ENCODE measurements at regions not wholly inside any gene's neighbourhood (a gene's known extent, or its start where the extent isn't known, plus 50 kb on each side); places are given as distances from the start of the nearest gene placed in this dataset.
"Not testable (repeated sequence)": the region's sequence is repeated elsewhere in the genome, so short reads cannot be mapped to it uniquely, and the experiment has no call there.

DNA sequence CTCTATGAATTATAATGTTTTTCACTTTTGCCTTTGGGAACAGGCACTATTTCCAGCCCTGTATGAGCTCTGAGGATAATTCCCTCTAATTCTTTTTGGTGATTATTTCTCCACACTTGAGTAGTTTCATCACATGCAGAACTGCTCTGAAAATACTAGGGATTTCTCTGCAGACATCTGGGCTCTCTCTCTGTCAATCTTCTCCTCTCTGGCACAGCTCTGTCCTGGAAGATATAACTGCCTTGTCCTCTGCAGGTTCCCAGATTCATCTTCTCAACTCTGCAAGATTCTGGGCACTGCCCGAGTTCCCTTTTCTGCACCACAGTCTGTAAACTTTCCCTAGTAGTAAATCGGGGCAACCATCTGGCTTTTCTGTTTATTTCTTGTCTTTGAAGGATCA, 131.3 kb upstream of the FMN2 start:
- DNase-seq (ENCODE audit: low read depth in 3 of 3, low spot score in 2 of 3), result no peak

DNA sequence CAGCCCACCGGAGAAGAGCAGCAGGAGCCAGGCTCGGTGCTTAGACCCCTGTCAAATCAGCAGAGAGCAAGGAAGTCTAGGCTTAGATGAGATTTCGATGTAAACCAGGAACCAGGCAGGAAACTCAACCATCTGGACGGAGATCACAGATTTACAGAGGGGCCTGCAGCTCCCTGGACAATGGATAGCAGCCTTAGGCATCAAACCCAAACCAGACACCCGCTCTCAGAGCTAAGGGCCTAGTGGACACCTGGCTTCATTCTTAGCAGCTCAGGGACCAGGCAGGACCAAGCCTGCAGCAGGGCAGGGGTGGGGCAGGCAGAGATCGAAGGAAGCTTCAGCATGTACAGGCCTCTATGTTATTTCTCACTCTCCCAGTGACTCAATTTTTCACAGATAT, 127.8 kb upstream of the FMN2 start:
- no peak for DNase-seq (ENCODE audit: low read depth in 3 of 3, low spot score in 2 of 3)

DNA sequence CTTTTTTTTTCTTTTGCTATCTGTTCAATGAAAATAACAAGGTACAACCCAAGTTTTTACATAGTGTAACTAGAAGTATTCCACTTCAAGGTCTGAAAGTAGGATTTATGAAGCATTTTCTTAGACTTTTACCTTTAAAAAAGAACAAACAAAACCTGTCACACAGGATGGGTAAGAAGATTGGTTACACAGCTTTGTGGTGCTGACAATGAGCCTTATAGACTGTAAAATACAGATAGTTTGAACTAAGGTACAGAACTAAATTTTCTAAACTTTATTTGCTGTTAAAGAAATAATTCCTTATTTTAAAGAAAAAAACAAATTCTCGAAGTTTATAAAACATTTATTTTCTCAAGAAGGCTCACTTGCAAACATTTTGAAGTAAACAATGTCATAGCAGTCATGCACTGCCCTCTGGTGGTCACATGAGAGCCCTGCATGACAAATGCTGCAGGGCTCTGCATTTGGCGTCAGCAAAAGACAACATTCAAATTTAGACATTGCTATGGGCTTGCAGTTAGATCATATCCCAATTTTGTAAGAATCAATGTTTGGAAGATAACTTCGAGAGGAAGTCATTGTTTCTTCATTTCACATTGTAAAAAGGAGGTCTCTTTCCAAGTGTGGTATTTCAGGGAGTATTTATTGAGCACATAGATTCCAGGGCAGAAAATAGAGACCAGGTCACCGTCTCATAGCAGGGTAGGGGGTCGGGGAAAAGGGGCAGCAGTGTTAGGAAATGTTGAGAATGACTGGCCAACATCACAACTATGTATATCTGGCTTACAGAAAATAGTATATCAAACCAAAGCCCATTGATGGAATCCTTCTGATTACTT, 115.3 kb upstream of the FMN2 start:
- no peak for DNase-seq (ENCODE audit: low read depth in 3 of 3, low spot score in 2 of 3)

DNA sequence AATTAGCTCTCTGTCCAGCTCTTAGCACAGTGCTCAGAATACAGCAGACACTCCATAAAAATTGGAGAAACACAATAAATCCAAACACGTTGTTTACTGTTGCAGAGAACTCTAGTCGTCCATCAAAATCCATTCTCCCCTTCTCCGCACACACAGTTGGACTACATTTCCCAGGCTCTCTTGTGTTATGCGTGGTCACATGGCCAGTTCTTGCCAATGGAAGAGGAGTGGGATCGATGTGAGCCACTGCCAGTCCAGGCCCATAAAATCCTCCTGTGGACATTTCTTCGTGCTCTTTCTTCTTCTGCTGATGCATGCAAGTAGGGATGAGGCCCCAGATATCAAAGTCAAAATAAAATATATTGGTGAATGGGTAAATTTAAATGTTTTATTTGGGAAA, 114.3 kb upstream of the FMN2 start:
- no peak for DNase-seq (ENCODE audit: low read depth in 3 of 3, low spot score in 2 of 3)

DNA sequence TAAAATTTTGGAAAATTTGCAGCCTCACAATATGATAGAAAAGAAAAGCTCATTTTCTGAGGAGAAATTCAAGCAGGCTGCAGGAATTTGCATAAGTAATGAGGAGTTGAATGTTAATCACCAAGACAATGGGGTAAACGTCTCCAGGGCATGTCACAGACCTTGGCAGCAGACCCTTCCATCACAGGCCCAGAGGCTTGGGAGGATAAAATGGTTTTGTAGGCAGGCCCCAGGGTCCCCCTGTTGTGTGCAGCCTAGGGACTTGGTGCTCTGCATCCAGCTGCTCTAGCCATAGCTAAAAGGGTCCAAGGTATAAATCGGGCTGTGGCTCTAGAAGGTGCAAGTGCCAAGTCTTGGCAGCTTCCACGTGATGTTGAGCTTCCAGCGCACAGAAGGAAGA, 112.2 kb upstream of the FMN2 start:
- no peak for DNase-seq (ENCODE audit: low read depth in 3 of 3, low spot score in 2 of 3)

DNA sequence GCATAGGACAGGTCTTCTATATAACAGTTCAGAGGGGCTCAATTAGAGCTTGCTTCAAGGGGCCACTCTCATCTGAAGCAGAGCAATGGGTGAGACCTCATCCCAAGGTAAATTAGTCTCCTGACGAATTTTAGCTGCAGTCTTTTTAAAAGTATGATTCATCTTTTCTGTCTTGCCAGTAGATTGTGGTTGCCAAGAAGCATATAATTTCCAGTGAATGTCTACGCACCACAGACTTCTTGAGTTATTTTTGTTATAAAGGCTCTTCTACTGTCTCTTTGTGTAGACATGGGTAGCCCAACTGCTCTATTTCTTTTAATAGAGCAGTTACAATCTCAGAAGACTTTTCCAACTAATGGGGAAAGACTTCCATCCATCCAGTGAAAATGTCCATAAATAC, 108.9 kb upstream of the FMN2 start:
- no peak for DNase-seq (ENCODE audit: low read depth in 3 of 3, low spot score in 2 of 3)

DNA sequence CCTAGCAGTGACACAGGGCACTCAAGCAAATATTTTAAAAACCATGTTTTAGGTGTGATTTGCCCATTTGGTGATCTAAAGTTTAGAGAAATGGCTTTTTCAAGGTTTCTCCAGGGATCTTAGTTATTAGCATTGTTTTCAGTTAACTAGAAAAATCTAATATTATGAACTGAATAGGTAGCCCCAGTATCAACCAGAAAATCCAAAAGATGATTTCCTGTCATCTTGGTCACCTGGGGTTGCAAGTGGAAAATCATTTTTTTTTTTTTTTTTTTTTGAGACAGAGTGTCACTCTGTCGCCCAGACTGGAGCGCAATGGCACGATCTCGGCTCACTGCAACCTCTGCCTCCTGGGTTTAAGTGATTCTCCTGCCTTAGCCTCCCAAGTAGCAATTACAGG, 106.6 kb upstream of the FMN2 start:
- DNase-seq (ENCODE audit: low read depth in 3 of 3, low spot score in 2 of 3), result no peak

DNA sequence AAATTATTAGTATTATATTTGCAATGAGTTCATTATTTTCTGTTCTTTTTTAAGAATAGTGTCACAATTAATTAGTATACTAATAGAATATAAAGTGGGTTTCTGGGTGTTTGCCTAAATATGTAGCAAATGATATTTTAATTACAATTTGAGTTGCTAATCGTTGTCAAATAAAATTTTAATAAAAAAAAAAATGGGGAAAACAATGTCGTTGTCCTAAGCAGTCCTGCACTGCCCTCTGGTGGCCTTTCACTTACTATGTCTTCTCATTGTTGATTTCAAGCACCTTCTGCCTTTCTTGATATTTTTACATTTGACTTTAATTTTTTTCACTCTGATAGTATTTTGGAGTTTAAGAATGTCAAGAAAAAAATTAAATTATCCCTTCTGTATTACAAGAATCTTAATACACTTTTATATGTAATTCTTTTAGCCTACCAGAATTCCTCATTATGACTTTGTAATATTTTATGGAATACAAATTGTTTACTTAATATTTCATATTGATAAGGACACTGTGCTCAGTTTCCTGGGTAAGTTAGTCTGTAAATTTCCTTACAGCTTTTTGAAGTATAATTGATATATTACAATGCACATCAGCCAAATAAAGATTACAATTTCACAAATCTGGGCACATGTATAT, 104.5 kb upstream of the FMN2 start:
- no peak for DNase-seq (ENCODE audit: low read depth in 3 of 3, low spot score in 2 of 3)

DNA sequence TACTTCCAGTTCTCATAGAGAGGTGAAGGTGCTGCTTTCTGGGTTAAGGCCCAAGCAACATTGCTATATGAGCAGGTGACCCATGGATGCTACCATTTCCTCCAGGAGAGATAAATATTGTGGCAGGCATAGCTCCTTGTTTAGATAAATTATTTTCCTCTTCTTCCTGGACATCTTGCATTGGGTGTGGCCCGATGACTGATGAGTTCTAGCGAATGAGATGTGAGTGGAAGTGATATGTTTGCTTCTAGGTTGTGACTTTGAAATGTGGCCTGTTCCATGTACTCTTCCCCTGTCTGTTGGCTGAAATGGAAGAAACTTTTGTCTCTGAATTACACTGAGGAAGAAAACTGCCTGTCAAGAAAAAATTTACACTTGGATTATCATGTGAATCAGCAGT, 101.7 kb upstream of the FMN2 start:
- no peak for DNase-seq (ENCODE audit: low read depth in 3 of 3, low spot score in 2 of 3)

DNA sequence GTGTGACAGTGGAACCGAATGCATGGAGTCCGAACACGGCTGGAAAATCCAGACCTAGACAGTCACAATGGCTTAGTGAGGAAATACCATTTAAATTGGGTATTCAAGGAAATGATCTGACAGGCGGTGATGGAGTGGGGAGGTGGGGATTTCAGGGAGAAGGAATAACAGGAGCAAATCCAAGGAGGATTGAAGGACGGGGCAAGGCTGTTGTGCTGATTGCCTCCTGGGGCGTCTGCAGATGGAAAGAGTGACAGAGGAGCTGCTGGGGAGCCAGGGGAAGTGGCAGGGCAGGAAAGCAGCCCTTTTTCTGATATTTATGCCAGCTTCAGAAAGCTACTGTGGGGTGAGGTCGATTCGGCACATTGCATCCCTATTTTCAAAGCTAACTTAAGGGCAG, 99.1 kb upstream of the FMN2 start:
- DNase-seq (ENCODE audit: low read depth in 3 of 3, low spot score in 2 of 3), result not testable (repeated sequence)

DNA sequence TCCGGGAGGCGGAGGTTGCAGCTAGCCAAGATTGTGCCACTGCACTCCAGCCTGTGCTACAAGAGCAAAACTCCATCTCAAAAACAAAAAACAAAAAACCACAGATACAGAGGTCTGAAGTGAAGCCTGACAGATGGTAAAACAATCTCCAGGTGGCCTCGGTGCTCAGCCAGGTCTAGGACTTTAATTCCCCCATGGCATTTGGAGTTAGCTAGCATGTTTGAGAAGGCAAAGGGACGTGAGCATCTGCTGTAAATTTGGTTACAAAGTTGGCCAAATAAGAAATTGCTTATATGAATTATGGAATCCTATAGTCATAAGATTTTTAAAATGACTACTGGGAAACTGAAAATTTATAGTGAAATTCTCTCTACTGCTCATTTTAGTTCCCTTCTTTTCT, 98.3 kb upstream of the FMN2 start:
- DNase-seq (ENCODE audit: low read depth in 3 of 3, low spot score in 2 of 3), result no peak

DNA sequence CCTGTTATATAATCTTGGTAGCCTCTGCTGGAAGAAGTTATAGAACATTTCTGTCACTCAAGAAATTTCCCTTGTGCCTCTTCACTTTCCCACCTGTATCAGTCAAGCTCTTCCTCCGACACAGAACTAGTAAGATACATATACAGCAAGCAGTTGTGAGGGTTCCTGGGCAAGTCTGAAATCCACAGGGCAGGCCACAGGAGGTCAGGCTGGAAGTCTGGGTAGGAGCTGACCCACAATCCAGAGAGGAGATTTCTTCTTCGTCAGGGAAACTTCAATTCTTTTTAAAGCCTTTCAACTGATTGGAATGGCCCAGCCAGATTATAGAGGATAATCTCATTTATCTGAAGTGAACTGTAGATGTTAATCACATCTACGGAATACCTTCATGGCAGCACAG, 96.4 kb upstream of the FMN2 start:
- DNase-seq (ENCODE audit: low read depth in 3 of 3, low spot score in 2 of 3), result no peak

DNA sequence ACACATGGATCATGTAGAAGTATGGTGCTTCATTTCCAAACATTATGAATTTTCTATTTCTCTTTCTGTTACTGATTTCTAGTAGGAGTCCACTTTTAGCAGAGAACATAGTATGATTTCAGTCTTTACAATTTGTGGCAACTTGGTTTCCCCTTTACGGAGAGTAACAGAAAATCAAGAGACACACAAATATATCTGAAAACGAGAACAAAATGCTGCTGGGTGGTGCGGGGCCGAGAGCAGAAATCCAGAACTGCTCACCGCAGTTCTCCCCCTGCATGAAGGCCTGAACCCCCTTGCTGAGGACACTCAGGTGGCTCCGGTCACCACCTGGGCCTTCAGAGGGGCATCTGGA, 94.5 kb upstream of the FMN2 start:
- no peak for DNase-seq (ENCODE audit: low read depth in 3 of 3, low spot score in 2 of 3)

DNA sequence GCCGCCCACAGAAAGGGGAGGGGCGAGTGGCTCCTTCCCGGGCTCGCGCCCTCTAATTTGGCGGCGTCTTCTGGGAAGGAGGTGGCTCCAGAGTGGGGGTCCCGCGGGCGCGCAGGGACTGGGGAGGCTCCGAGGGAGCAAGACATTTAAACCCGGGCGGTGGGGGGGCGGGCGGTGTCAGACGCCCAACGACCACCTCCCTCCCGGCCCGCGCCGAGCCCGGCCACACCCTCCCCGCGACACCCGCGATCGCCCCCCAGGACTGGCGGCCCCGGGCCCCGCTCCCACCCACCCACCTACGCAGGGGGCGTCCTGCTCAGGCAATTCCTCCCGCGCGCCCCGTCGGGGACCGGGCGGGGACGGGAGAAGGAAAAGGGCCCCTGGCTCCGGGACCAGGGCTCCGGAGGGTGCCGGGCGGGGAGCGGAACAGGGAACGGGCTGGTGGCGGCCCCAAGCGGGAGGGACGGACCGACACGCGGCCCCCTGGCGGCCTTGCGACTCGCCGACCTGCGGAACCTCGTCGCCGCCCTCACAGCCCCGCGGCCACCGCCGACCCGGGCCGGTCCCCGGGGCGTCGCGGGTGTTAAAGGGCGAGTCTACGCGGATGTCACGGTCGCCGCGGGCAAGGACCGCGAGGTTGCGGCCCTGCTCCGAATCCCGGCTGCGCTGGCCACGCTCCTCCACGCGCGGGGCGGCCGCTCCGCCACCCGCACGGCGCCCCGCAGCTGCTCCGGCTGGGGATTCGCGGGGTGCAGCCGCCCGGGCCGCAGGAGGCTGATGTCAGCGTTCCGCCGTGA, 94.0 kb upstream of the FMN2 start:
- no peak for DNase-seq (ENCODE audit: low read depth in 3 of 3, low spot score in 2 of 3)

DNA sequence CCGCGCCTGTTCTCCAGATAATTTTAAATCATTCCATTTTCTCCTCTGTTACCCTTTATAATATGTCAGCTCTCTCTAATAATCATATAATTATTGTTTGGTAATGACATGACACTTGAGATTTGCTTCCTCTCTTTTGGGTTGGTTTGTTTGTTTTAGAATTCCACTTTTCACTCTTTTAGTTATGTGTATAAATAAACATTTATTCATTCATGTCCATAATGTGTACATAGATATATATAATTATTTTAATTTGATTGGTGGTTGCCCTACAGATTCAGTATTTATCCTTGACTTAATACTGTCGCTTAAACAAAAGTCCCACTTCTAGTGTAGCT, 93.4 kb upstream of the FMN2 start:
- no peak for DNase-seq (ENCODE audit: low read depth in 3 of 3, low spot score in 2 of 3)

DNA sequence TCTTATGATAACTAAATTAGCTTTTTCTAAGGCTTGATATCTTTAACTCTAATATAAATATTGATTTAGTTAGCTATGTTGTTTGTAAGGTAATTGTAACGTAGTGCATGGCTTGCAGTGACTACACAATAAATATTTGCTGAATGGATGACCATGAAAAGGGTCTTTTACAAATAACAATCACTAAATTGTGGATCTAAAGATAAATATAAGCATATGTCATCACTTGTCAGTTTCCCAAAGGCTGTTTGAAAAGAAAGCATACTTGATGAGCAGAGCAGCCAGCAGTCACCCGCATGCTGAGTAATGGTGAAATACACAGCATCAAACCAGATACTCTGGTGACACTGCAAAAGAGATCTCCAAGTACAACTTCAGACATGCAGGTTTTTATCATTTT, 92.5 kb upstream of the FMN2 start:
- no peak for DNase-seq (ENCODE audit: low read depth in 3 of 3, low spot score in 2 of 3)

DNA sequence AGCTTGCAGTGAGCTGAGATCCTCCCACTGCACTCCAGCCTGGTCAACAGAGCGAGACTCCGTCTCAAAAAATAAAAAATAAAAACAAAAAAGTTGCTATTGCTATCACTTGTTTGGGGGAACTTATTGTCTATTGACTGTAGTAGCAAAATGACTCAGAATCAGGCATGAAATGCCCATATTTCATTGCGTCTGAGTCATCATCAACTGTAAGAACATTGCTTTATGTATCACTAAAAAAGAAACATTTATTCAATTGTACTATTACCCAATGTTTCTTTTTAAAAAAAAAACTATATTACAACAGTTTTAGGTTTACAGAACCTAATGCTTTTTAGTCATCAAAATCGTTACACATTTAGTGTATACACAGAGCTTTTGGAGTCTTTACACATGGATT, 91.0 kb upstream of the FMN2 start:
- DNase-seq (ENCODE audit: low read depth in 3 of 3, low spot score in 2 of 3), result no peak

DNA sequence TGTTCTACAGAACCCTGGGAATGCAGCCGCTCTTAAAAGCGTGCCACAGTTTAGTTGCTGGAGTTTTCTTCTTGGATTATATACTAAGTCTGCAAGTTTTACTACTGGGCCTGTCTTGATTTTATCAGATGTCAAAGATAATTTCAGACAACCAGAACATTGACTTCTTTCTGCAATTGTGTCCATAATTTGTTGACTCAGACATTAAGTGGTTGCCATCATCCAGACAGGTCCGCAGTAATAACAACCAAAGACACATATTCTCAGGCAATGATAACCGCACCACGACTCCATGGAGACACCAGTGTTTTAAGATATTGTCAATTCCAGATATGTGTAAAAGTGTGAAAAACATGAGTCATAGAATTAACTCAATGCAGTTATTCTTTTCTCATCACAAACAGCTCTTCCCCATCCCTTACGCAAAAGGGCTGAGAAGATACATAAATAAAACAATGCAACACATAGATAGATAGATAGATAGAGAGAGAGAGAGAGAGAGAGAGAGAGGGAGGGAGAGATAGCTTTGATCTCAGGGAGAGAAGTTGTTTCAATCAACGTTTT, 90.4 kb upstream of the FMN2 start:
- no peak for DNase-seq (ENCODE audit: low read depth in 3 of 3, low spot score in 2 of 3)

DNA sequence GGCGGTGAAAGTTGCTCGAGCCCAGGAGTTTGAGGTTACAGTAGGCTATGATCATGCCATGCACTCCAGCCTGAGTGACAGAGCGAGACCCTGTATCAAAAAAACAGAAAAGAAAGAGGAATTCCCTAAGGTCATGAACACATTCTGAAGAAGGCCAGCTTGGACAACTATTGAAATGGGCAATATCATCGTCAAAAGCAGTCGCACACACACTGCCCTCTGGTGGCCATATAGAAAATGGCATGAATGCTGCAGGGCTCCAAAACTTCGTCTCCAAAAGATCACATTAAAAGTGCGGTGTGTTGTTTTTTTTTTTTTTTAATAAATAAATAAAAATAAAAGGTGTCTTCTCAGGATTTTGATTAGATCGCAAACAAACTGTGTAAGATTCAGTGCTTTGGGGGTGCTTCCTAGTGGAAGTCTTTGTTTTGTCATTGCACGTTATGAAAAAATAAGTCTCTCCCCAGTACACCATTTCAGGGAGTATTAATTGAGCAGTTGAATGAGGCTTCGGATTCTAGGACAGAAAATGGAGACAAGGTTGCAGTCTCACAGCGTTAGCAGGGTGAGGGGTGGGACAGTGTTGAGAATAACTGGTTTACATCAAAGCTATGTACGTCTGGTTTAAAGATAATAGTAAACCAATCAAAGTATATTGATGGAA, 87.5 kb upstream of the FMN2 start:
- no peak for DNase-seq (ENCODE audit: low read depth in 3 of 3, low spot score in 2 of 3)

DNA sequence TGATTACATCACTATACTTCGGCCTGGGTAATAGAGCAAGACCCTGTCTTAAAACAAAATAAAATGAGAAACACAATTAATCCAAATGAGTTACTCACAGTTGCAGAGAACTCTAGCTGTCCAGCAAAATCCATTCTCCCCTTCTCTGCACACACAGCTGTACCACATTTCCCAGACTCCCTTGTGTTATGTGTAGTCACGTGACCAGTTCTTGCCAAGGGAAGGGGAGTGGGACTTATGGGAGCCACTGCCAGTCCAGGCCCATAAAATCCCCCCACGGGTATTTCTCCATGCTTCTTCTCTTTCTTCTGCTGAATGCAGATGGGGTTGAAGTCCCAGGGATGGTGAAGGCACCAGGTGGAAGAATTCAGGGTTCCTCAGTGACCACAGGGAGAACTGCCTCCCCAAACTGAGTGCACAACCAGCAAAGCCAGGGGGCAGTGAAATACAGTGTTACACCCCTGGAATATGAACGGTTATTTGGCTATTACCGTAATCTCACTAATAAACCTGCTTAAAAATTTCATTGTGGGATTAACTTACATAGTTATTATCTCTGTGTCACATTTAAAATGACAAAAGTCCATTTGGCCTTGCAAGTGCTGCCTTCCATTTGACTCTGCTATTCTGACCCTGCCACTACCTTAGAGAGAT, 85.6 kb upstream of the FMN2 start:
- DNase-seq (ENCODE audit: low read depth in 3 of 3, low spot score in 2 of 3), result no peak

DNA sequence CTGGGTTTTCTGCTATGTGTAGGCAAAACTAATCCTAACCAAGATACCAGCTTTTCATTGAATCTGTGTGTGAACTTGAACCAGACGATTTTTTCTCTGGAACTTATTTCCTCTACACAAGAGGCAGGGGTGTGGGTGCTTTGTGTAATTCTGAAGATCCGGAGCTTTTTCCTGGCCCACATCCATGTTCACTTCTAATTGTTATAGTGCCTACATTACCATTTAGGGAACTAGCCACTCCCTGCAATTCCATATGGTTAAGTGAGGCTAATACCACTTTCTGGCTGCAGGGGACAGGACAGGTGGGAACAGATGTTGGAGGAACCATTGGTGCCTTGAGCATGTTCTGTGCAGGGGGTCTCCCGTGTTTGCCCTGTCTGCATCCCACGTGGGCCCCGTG, 83.4 kb upstream of the FMN2 start:
- DNase-seq (ENCODE audit: low read depth in 3 of 3, low spot score in 2 of 3), result no peak

Data from right renal cortex interstitium (tissue), 3 donors.